ENCODE measurements at regions not wholly inside any gene's neighbourhood (a gene's known extent, or its start where the extent isn't known, plus 50 kb on each side); places are given as distances from the start of the nearest gene placed in this dataset.
"Not testable (repeated sequence)": the region's sequence is repeated elsewhere in the genome, so short reads cannot be mapped to it uniquely, and the experiment has no call there.

GRCh38 chr1:95780836-95781235 is 546.8 kb downstream of the RWDD3 start:
- Histone ChIP-seq H3K4me3 (replicated peaks in 1 of 3) (no peak overlapping the region), H3K36me3 (no peaks in the 10 kb centered on the region), H3K4me1 (no peaks in the 10 kb centered on the region), H3K9me3 (no peaks in the 10 kb centered on the region), H3K27me3 (no peaks in the 10 kb centered on the region), H3K27ac (no peak overlapping the region)
- WGBS, 2 donors, result 72 to 73% methylated on average over 3 of the region's 3 CpGs
- intact Hi-C loops (cut with DNase I), result no loop called here
- no peak for DNase-seq
- TF ChIP-seq POLR2A (IDR thresholded peaks at IDR 0.05), result no peak
- no peak for TF ChIP-seq CTCF (IDR thresholded peaks at IDR 0.05)

GRCh38 chr1:95790136-95790535 is 556.1 kb downstream of the RWDD3 start:
- no peaks in the 10 kb centered on the region for H3K27me3 ChIP-seq
- 70 to 90% methylated on average over 3 of the region's 3 CpGs for WGBS, 2 donors
- intact Hi-C loops (cut with DNase I), result no loop called here
- H3K4me3 ChIP-seq (replicated peaks in 1 of 3), result no peak overlapping the region
- H3K9me3 ChIP-seq, result no peaks in the 10 kb centered on the region
- no peaks in the 10 kb centered on the region for H3K36me3 ChIP-seq
- TF ChIP-seq CTCF (IDR thresholded peaks at IDR 0.05) (no peak), POLR2A (IDR thresholded peaks at IDR 0.05) (no peak)
- DNase-seq, result no peak
- H3K4me1 ChIP-seq, result no peaks in the 10 kb centered on the region
- no peak overlapping the region for H3K27ac ChIP-seq

- WGBS, 2 donors, result 61 to 66% methylated on average over 5 of the region's 5 CpGs
- Histone ChIP-seq H3K9me3 (no peaks in the 10 kb centered on the region), H3K4me1 (no peaks in the 10 kb centered on the region), H3K4me3 (replicated peaks in 1 of 3) (no peak overlapping the region), H3K27ac (no peak overlapping the region), H3K36me3 (no peaks in the 10 kb centered on the region), H3K27me3 (no peaks in the 10 kb centered on the region)
- intact Hi-C loops (cut with DNase I), result no loop called here
- no peak for TF ChIP-seq CTCF (IDR thresholded peaks at IDR 0.05)
- TF ChIP-seq POLR2A (IDR thresholded peaks at IDR 0.05), result no peak
- DNase-seq, result no peak
Measured at GRCh38 chr1:95793893-95794292, 559.9 kb downstream of the RWDD3 start.

GRCh38 chr1:95797761-95798160 is 563.8 kb downstream of the RWDD3 start:
- DNase-seq; H3K9me3 ChIP-seq; H3K4me1 ChIP-seq; H3K27me3 ChIP-seq; H3K27ac ChIP-seq; intact Hi-C loops (cut with DNase I); H3K4me3 ChIP-seq (replicated peaks in 1 of 3); H3K36me3 ChIP-seq: not testable (repeated sequence)
- 80 to 81% methylated on average over 2 of the region's 2 CpGs for WGBS, 2 donors

- Histone ChIP-seq H3K4me3 (replicated peaks in 1 of 3) (no peak overlapping the region), H3K36me3 (no peaks in the 10 kb centered on the region), H3K27me3 (no peaks in the 10 kb centered on the region), H3K9me3 (no peaks in the 10 kb centered on the region), H3K4me1 (no peaks in the 10 kb centered on the region), H3K27ac (no peak overlapping the region)
- TF ChIP-seq CTCF (IDR thresholded peaks at IDR 0.05) (no peak), POLR2A (IDR thresholded peaks at IDR 0.05) (no peak)
- no peak for DNase-seq
- intact Hi-C loops (cut with DNase I), result no loop called here
Measured at GRCh38 chr1:95806171-95806570, 572.2 kb downstream of the RWDD3 start.

GRCh38 chr1:95809391-95809790 is 575.4 kb downstream of the RWDD3 start:
- intact Hi-C loops (cut with DNase I), result no loop called here
- DNase-seq, result no peak
- WGBS, 2 donors, result 65 to 73% methylated on average over 1 of the region's 1 CpG
- Histone ChIP-seq H3K4me3 (replicated peaks in 1 of 3) (no peak overlapping the region), H3K27ac (no peak overlapping the region), H3K4me1 (no peaks in the 10 kb centered on the region), H3K36me3 (no peaks in the 10 kb centered on the region), H3K9me3 (no peaks in the 10 kb centered on the region), H3K27me3 (no peaks in the 10 kb centered on the region)
- TF ChIP-seq CTCF (IDR thresholded peaks at IDR 0.05) (no peak), POLR2A (IDR thresholded peaks at IDR 0.05) (no peak)

Measured in thyroid gland (tissue), 4 donors.